Spleen (tissue), 11 donors: ENCODE measurements at regions not wholly inside any gene's neighbourhood (a gene's known extent, or its start where the extent isn't known, plus 50 kb on each side); places are given as distances from the start of the nearest gene placed in this dataset.
A peak's percentile ranks its signal among the peaks of the same experiment; 100 is the strongest.

Source experiments
- DNase-seq: peaks from one replicate; pipeline ENCODE4 v3.0.0-alpha.2; 2020
- H3K27ac ChIP-seq, 8 donors: fragments of 200-600 bp; sonication (generic) in 7 of 8; 1 replicate in 4 of 8; 2 replicates in 4 of 8; pipeline versions ENCODE4 v1.5.0 to v1.8.0; 2016 to 2021; ENCODE audit warnings: inconsistent platforms in 4 of 8, mild to moderate bottlenecking in 4 of 8, moderate library complexity in 1 of 8
- H3K27me3 ChIP-seq, 7 donors: fragments of 200-600 bp; sonication (generic) in 6 of 7; replicated peaks in 1 of 7; 1 replicate in 4 of 7; 2 replicates in 3 of 7; pipeline versions ENCODE4 v1.5.0 to v1.8.0; 2016 to 2021; ENCODE audit warnings: inconsistent platforms in 3 of 7, mild to moderate bottlenecking in 1 of 7
- H3K36me3 ChIP-seq, 6 donors: fragments of 200-600 bp; sonication (generic) in 5 of 6; 1 replicate in 4 of 6; 2 replicates in 2 of 6; pipeline versions ENCODE4 v1.5.0 to v1.8.0; 2016 to 2021; ENCODE audit warnings: inconsistent platforms in 2 of 6
- H3K4me1 ChIP-seq, 6 donors: fragments of 200-600 bp; sonication (generic) in 5 of 6; 1 replicate in 3 of 6; 2 replicates in 3 of 6; pipeline versions ENCODE4 v1.5.0 to v1.8.0; 2016 to 2021; ENCODE audit warnings: inconsistent platforms in 3 of 6
- H3K4me3 ChIP-seq, 8 donors: fragments of 200-600 bp; sonication (generic) in 7 of 8; 1 replicate in 4 of 8; 2 replicates in 4 of 8; pipeline versions ENCODE4 v1.5.0 to v1.8.0; 2016 to 2021; ENCODE audit warnings: inconsistent platforms in 4 of 8, mild to moderate bottlenecking in 4 of 8, moderate library complexity in 2 of 8
- H3K9me3 ChIP-seq, 8 donors: fragments of 200-600 bp; sonication (generic) in 7 of 8; 1 replicate in 4 of 8; 2 replicates in 4 of 8; pipeline versions ENCODE4 v1.5.0 to v1.8.0; 2016 to 2021; ENCODE audit warnings: inconsistent platforms in 4 of 8
- CTCF ChIP-seq, 11 experiments: fragments of 200-600 bp in 7 of 11; fragments of 450-650 bp in 4 of 11; sonication (generic) in 4 of 11; IDR thresholded peaks in 8 of 11; conservative IDR thresholded peaks in 3 of 11; 1 replicate in 7 of 11; 2 replicates in 4 of 11; pipeline versions ENCODE4 v1.4.0 to v1.8.0; 2016 to 2021; ENCODE audit warnings: antibody characterized with exemption in 11 of 11, inconsistent platforms in 4 of 11, mild to moderate bottlenecking in 1 of 11
- POLR2A ChIP-seq, 3 donors: fragments of 450-650 bp; IDR thresholded peaks; one replicate each; pipeline ENCODE4 v1.5.1; 2017; ENCODE audit warnings: antibody characterized with exemption in 3 of 3, mild to moderate bottlenecking in 1 of 3
- POLR2AphosphoS5 ChIP-seq, 3 donors: sonication (generic); formaldehyde crosslinking; IDR thresholded peaks; one replicate each; pipeline ENCODE4 v1.5.1; 2017; ENCODE audit warnings: antibody characterized with exemption in 3 of 3
- WGBS, 5 donors: extraction: QIAGEN DNeasy Blood & Tissue Kit in 3 of 5; methylation state at CpG; one replicate each; pipeline versions ENCODE4 v1.1.5 to v1.1.7; 2013 to 2018; 5-methylcytosine and 5-hydroxymethylcytosine counted together
- intact Hi-C: fragments of 100-400 bp; cut with DNase I; formaldehyde crosslinking; loops from one replicate; pipeline ENCODE4 v1.15.0; 2023; ENCODE audit warnings: low total_unique reads
- donor health status: healthy with polysubstance abuse.
- donor health status: DM: no; HTN: no; CAD: no; lungs with moderate emphysema.
- donor health status: DM: no; HTN: no; CAD: no.
- donor health status: Bipolar disorder and iron deficiency.
- donor health status: healthy.
- donor health status: DM: no; HTN: no; CAD: no.
- donor health status: DM: yes; HTN: yes; CAD: no.

- intact Hi-C loops, result no loop called here
- Histone ChIP-seq H3K36me3 (no peaks in the 10 kb centered on the region), H3K27me3 (no peaks in the 10 kb centered on the region), H3K4me1 (peaks cover 0 to 35% (median 15%) of the 10 kb centered on the region in 6 donors), H3K9me3 (peaks cover 0 to 15% (median 7%) of the 10 kb centered on the region in 8 donors), H3K27ac (peak overlapping the region in 5 of 8 donors; percentile 80 to 92 (median 84)), H3K4me3 (no peak overlapping the region)
- 74 to 86% (median 84%) methylated on average over 6 of the region's 6 CpGs for WGBS, 5 donors
- TF ChIP-seq CTCF (IDR thresholded peaks at IDR 0.05 in 8 of 11, conservative IDR thresholded peaks at IDR 0.05 in 3 of 11), result no peak
- TF ChIP-seq POLR2A (IDR thresholded peaks at IDR 0.05), result no peak
- TF ChIP-seq POLR2AphosphoS5 (IDR thresholded peaks at IDR 0.05), result no peak
- DNase-seq, result no peak
Observed at GRCh38 chr20:50417484-50418235, 92.5 kb upstream of the PTPN1 start.

GRCh38 chr20:50418890-50419642 is 91.1 kb upstream of the PTPN1 start:
- WGBS, 5 donors, result 84 to 88% (median 85%) methylated on average over 4 of the region's 4 CpGs
- Histone ChIP-seq H3K36me3 (no peaks in the 10 kb centered on the region), H3K4me3 (no peak overlapping the region), H3K27me3 (peaks cover 0 to 4% (median 0%) of the 10 kb centered on the region in 7 donors), H3K27ac (no peak overlapping the region), H3K9me3 (peaks cover 0 to 8% (median 6%) of the 10 kb centered on the region in 8 donors), H3K4me1 (peaks cover 0 to 37% (median 18%) of the 10 kb centered on the region in 6 donors)
- no peak for DNase-seq
- TF ChIP-seq POLR2A (IDR thresholded peaks at IDR 0.05) (no peak), POLR2AphosphoS5 (IDR thresholded peaks at IDR 0.05) (no peak), CTCF (IDR thresholded peaks at IDR 0.05 in 8 of 11, conservative IDR thresholded peaks at IDR 0.05 in 3 of 11) (no peak)
- intact Hi-C loops, result no loop called here

- peaks cover 0 to 10% (median 0%) of the 10 kb centered on the region in 7 donors for H3K27me3 ChIP-seq
Observed at GRCh38 chr20:50420380-50420779, 89.8 kb upstream of the PTPN1 start.

More at GRCh38 chr20:50420380-50420779, 89.8 kb upstream of the PTPN1 start:
- H3K4me3 ChIP-seq, result no peak overlapping the region
- H3K27ac ChIP-seq, result no peak overlapping the region
- H3K4me1 ChIP-seq, result peaks cover 0 to 31% (median 13%) of the 10 kb centered on the region in 6 donors
- peaks cover 0 to 8% (median 6%) of the 10 kb centered on the region in 8 donors for H3K9me3 ChIP-seq
- TF ChIP-seq CTCF (IDR thresholded peaks at IDR 0.05 in 8 of 11, conservative IDR thresholded peaks at IDR 0.05 in 3 of 11) (no peak), POLR2A (IDR thresholded peaks at IDR 0.05) (no peak), POLR2AphosphoS5 (IDR thresholded peaks at IDR 0.05) (no peak)
- no peaks in the 10 kb centered on the region for H3K36me3 ChIP-seq
- 86 to 95% (median 91%) methylated on average over 7 of the region's 7 CpGs for WGBS, 5 donors
- intact Hi-C loops, result no loop called here
- no peak for DNase-seq
